Muscle layer of duodenum (tissue), 2 donors: ENCODE measurements at regions not wholly inside any gene's neighbourhood (a gene's known extent, or its start where the extent isn't known, plus 50 kb on each side); places are given as distances from the start of the nearest gene placed in this dataset.
"Not testable (repeated sequence)": the region's sequence is repeated elsewhere in the genome, so short reads cannot be mapped to it uniquely, and the experiment has no call there.

Source experiments
- H3K27ac ChIP-seq: one replicate; pipeline ENCODE4 v1.7.0; 2013; ENCODE audit warnings: mild to moderate bottlenecking, low read length
- H3K27me3 ChIP-seq: one replicate; pipeline ENCODE4 v1.7.0; 2013; ENCODE audit warnings: low read depth, mild to moderate bottlenecking, control low read depth, low read length
- H3K36me3 ChIP-seq, 2 donors: one replicate each; pipeline ENCODE4 v1.7.0; 2013; ENCODE audit warnings: low read length in 2 of 2, control low read depth in 1 of 2, mild to moderate bottlenecking in 1 of 2; ENCODE audit not compliant: insufficient read depth in 2 of 2, control insufficient read depth in 1 of 2
- H3K4me1 ChIP-seq, 2 donors: one replicate each; pipeline ENCODE4 v1.7.0; 2013; ENCODE audit warnings: low read length in 2 of 2, mild to moderate bottlenecking in 2 of 2, control low read depth in 1 of 2, moderate library complexity in 1 of 2; ENCODE audit not compliant: insufficient read depth in 2 of 2, control insufficient read depth in 1 of 2
- H3K4me3 ChIP-seq, 2 donors: one replicate each; pipeline ENCODE4 v1.7.0; 2013; ENCODE audit warnings: low read length in 2 of 2, low read depth in 1 of 2, mild to moderate bottlenecking in 1 of 2
- H3K9me3 ChIP-seq, 2 donors: one replicate each; pipeline ENCODE4 v1.7.0; 2013; ENCODE audit warnings: low read length in 2 of 2, control low read depth in 1 of 2, mild to moderate bottlenecking in 1 of 2; ENCODE audit not compliant: control insufficient read depth in 1 of 2
- donor health status: healthy.

DNA sequence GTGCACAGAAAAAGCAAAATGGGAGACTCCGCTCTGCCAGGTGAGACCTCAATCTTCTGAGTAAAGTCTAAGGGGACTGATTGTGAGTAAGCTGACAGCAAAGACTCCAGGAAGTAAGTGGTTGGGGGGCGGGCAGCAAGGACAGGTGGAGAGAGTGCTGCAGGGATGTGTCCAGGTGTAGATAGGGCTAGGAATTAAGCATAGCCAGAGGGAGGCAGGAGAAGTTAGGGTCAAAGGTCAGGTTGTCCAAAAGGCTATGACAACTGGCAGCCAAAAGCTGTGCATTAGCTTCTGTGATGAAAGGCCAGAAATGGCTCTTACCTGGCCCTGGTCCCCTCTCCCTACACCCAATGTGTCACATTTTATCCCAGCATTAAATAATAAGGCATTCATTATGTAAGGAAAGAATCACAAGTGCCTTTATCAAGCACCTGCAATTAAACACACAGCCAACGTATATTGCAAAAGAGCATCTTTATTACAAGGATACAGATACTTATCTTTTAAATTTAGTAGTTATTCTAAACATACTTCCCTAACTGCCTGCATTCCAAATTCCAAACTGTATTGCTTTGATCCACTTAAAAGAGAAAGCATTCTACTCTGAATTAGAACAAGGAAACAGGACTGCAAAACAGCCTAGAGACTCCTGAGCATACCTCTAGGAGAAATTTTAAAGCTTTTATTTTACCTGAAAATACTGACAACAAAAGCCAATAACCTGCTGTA, 247.9 kb downstream of the IRS1 start:
- Histone ChIP-seq H3K27me3 (no peaks in the 10 kb centered on the region), H3K9me3 (no peaks in the 10 kb centered on the region), H3K27ac (no peak overlapping the region), H3K4me3 (no peak overlapping the region), H3K4me1 (peaks cover 0 to 5% of the 10 kb centered on the region in 2 donors), H3K36me3 (no peaks in the 10 kb centered on the region)

DNA sequence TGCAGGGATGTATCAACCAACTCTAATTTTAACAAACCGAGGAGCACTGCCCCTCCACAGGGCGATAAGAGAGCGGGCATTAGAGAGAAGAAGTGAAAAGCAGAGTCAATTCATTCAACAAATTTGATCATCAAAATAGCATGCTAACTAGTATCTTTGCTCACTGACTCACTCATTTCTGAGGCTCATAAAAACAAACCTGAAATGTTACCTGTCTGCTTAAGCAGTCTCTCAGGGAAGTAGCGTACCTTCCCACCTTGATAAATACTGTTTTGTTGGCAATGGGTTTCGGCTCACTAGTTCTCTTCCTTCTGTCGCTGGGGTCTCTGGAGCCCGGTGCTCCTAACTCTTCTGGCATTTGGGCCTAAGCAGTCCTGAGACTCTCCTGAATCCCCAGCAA, 248.8 kb downstream of the IRS1 start:
- peaks cover 0 to 5% of the 10 kb centered on the region in 2 donors for H3K4me1 ChIP-seq
- H3K9me3 ChIP-seq: no peaks in the 10 kb centered on the region
- no peaks in the 10 kb centered on the region for H3K36me3 ChIP-seq
- H3K4me3 ChIP-seq: no peak overlapping the region
- H3K27ac ChIP-seq: no peak overlapping the region
- no peaks in the 10 kb centered on the region for H3K27me3 ChIP-seq

DNA sequence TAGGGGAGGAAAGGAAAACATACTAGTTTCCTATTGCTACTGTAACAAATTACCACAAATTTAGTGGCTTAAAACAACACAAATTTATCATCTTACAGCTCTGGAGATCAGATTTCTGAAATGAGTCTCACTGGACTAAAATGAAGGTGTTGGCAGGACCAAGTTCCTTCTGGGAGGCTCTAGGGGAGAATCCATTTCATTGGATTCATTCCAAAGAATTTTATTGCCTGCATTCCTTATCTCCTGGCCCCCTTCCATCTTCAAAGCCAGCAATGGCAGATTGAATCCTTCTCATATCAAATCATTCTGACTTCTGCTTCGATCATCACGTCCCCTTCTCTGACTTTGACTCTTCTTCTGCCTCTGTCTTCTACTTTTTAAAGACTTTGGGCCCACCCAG, 250.9 kb downstream of the IRS1 start:
- no peaks in the 10 kb centered on the region for H3K36me3 ChIP-seq
- no peaks in the 10 kb centered on the region for H3K9me3 ChIP-seq
- H3K4me1 ChIP-seq: peaks cover 0 to 5% of the 10 kb centered on the region in 2 donors
- H3K27me3 ChIP-seq: no peaks in the 10 kb centered on the region
- no peak overlapping the region for H3K4me3 ChIP-seq
- H3K27ac ChIP-seq: no peak overlapping the region

DNA sequence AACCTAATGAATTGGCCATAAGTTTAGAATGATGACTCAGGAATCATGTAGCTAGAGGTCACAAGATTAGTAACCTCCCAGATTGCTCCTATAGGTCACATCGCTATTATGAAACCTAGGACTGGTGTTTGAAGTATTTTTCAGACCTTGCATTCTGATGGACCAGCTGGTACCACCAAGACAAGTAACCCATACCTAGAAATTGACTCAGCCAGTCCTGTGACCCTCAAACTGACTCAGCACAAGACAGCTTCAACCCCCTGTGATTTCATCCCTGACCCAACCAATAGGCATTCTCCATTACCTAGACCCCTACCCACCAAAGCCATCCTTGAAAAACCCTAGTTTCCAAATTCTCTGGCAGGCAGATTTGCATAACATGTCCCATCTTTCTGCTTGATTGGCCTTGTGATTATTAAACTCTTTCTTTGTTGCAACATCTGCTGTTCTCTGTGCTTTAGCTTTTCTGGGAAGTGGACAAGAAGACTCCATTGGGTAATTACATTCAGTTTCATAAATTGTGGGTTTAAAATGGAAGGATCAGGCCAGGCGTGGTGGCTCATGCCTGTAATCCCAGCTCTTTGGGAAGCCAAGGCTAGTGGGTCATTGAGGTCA, 254.9 kb downstream of the IRS1 start:
- Histone ChIP-seq H3K27me3 (no peaks in the 10 kb centered on the region), H3K36me3 (no peaks in the 10 kb centered on the region), H3K9me3 (no peaks in the 10 kb centered on the region), H3K4me3 (no peak overlapping the region), H3K4me1 (no peaks in the 10 kb centered on the region), H3K27ac (no peak overlapping the region)

DNA sequence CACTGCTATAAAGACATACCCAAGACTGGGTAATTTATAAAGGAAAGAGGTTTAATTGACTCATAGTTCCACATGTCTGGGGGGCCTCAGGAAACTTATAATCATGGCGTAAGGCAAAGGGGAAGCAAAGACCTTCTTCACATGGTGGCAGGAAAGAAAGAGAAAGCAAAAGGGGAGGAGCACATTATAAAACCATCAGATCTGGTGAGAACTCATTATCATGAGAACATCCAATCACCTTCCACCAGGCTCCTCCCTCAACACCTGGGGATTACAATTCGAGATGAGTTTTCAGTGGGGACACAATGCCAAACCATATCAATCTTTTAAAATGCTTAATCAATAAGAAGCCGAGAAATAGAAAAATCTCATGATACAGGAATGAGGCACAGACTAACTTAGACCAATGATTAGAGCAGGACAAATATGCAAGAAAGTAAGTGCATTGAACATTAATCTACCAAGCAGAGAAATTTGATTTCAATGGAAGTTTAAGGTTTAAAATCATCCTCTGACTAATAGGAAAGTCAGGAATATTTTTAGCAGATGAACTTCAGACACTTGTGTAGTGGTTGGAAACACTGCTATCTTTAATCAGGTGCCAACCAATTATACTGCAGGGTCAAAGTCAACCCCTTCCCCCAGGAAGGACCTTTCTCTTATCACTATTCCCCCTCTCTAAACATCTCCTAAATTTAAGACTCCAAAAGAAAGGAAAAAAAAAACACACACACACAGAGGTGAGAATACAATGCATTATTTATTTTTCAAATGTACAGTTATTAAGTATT, 259.2 kb downstream of the IRS1 start:
- Histone ChIP-seq H3K9me3 (no peaks in the 10 kb centered on the region), H3K27me3 (no peaks in the 10 kb centered on the region), H3K27ac (no peak overlapping the region), H3K4me1 (no peaks in the 10 kb centered on the region), H3K36me3 (no peaks in the 10 kb centered on the region), H3K4me3 (no peak overlapping the region)

DNA sequence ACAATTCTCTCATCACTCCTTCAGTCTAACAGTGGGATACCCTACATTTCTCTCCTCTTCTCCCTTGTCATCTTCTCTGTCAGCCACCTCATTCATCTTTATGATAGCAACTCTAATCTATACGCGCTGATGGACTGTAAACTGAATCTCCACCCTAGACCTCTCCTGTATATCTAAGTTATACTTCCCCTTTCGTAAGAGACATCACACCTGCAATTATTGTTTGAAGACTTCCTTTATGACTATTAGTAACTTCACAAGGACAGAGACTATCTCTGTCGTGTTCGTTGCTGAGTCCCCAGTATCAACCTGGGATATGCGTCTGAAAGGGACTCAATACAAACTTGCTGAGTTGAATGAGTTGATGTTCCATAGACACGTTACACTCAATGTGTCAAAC, 263.2 kb downstream of the IRS1 start:
- H3K4me1 ChIP-seq: no peaks in the 10 kb centered on the region
- H3K9me3 ChIP-seq: no peaks in the 10 kb centered on the region
- H3K36me3 ChIP-seq: no peaks in the 10 kb centered on the region
- H3K27ac ChIP-seq: no peak overlapping the region
- H3K27me3 ChIP-seq: no peaks in the 10 kb centered on the region
- H3K4me3 ChIP-seq: no peak overlapping the region

DNA sequence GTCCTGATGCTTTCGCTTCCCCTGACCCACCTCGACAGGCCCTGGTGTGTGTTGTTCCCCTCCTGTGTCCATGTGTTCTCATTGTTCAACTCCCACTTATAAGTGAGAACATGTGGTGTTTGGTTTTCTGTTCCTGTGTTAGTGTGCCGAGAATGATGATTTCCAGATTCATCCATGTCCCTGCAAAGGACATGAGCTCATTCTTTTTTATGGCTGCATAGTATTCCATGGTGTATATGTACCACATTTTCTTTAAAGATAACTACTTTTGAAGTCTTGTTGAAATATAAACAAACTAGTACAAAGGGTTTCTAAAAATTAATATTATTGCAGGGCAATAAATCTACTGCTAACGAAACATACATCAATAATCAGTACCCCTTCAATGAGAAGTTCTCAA, 266.6 kb downstream of the IRS1 start:
- H3K27me3 ChIP-seq, H3K27ac ChIP-seq, H3K9me3 ChIP-seq, H3K4me3 ChIP-seq, H3K36me3 ChIP-seq, H3K4me1 ChIP-seq: not testable (repeated sequence)

DNA sequence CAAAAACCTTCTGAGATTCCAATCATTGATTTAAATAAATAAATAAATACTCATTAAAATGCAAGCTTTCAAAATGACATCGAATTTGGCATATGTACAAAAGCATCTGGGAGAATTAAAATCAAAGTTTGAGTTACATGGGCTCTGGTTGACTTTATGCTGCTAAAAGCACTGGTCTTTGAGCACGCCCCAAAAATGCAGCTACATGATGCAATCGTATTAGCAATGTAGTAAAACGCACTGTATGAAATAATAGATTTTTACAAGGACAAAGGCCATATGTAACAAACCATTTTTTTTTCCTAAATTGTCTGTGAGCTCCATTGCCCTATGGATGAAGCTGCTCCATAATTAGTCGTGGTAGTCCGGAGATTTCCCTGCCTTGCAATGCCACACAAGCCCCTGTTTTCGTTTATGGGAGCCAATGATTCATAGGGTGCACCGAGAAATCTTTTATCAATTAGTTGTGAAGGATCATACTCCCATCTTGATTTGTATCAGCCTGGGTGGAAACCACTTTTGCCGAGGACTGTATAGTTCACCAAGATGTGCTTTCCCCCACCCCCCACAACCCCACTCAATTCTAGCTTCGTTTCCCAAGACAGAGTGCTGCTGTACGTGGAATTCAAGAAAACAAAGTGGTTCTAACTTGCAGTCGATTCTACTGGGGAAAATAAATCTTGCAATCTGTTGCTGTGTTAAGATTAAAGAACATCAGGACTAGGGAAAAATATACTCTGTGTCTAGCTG, 268.4 kb downstream of the IRS1 start:
- H3K4me1 ChIP-seq: no peaks in the 10 kb centered on the region
- no peak overlapping the region for H3K4me3 ChIP-seq

DNA sequence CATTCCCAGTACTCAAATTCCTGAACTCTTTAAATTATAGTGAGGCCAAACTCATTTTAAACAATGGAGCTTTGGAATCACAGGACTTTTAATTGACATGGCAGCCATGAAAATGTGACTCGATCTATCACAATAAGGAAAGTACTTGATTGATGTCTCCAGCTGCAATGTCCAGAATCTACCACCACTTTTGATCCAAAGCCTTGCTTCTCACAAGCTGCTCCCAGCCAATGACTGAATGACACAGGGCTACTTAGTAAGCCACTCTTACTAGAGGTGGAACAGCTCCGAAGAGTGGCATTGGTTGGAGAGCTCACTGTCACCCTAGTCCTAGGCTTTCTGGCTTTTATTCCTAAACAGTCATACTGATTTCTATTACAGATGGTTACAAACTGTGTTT, 270.1 kb downstream of the IRS1 start:
- H3K36me3 ChIP-seq: no peaks in the 10 kb centered on the region
- no peak overlapping the region for H3K27ac ChIP-seq
- no peak overlapping the region for H3K4me3 ChIP-seq
- no peaks in the 10 kb centered on the region for H3K9me3 ChIP-seq
- H3K4me1 ChIP-seq: no peaks in the 10 kb centered on the region
- no peaks in the 10 kb centered on the region for H3K27me3 ChIP-seq

More for the DNA sequence above, 268.4 kb downstream of the IRS1 start:
- H3K27ac ChIP-seq: no peak overlapping the region
- H3K36me3 ChIP-seq: no peaks in the 10 kb centered on the region
- H3K9me3 ChIP-seq: no peaks in the 10 kb centered on the region
- no peaks in the 10 kb centered on the region for H3K27me3 ChIP-seq

DNA sequence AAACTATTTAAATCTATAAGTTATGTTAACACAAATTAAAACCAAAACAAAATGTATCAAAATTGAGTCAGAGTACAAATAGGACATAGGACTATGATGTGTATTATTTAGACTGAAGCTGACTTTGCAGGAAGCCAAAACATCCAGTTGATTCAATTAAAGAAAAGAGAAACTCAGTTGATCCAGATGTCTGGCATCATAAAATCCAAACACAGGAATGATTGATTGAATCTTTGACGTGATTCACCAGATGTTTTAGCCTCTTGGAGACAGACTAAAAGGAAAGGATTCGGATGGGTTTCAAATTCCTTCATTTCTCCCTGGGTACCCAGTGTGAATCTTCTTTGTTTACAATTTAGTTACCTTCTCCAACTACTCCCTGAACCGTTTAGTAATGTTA, 272.9 kb downstream of the IRS1 start:
- Histone ChIP-seq H3K4me1 (no peaks in the 10 kb centered on the region), H3K4me3 (no peak overlapping the region), H3K27ac (no peak overlapping the region), H3K9me3 (no peaks in the 10 kb centered on the region), H3K36me3 (no peaks in the 10 kb centered on the region), H3K27me3 (no peaks in the 10 kb centered on the region)

DNA sequence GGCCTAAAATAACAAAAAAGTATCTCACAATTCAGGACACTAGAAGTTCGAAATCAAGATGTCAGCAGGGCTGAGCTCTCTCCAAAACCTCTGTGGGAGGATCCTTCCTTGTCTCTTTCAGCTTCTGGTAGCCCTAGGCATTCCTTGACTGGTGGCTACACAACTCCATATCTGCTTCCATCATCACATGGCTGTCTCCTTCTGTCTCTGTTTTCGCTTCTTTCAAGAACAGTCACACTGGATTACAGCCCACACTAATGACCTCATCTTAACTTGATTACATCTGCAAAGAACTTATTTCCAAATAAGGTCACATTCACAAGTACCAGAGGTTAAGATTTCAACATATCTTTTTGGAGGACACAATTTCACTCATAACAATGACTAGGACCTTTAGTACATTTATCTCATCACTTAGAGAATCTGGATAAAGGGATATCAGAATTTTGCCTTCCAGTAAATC, 275.2 kb downstream of the IRS1 start:
- H3K36me3 ChIP-seq: no peaks in the 10 kb centered on the region
- no peak overlapping the region for H3K4me3 ChIP-seq
- peaks cover 0 to 7% of the 10 kb centered on the region in 2 donors for H3K9me3 ChIP-seq
- no peak overlapping the region for H3K27ac ChIP-seq
- H3K27me3 ChIP-seq: no peaks in the 10 kb centered on the region
- H3K4me1 ChIP-seq: no peaks in the 10 kb centered on the region
